GM23338 (cell line): ENCODE measurements at regions not wholly inside any gene's neighbourhood (a gene's known extent, or its start where the extent isn't known, plus 50 kb on each side); places are given as distances from the start of the nearest gene placed in this dataset.

ENCODE experiments used
- ATAC-seq: fragments of 200-7000 bp; cut with Tn5 transposase; 3 replicates; pipeline ENCODE4 v1.9.1; 2020
- DNase-seq: peaks from one replicate; pipeline ENCODE4 v3.0.0-alpha.2; 2015; ENCODE audit warnings: low spot score
- H2AFZ ChIP-seq: fragments of 200-600 bp; sonication (generic); 2 replicates; pipeline ENCODE4 v1.8.0; 2016; ENCODE audit warnings: antibody characterized with exemption, mild to moderate bottlenecking, moderate library complexity
- H3F3A ChIP-seq: fragments of 200-600 bp; sonication (generic); replicated peaks from 2 replicates; pipeline ENCODE4 v1.8.0; 2017; ENCODE audit warnings: antibody characterized with exemption, mixed run types, low read depth
- H3K27ac ChIP-seq: fragments of 200-600 bp; sonication (generic); 2 replicates; pipeline ENCODE4 v1.6.1; 2016; ENCODE audit warnings: low read depth
- H3K27me3 ChIP-seq: fragments of 200-600 bp; sonication (generic); 2 replicates; pipeline ENCODE4 v1.8.0; 2016; ENCODE audit warnings: mild to moderate bottlenecking, mixed run types, moderate library complexity; ENCODE audit not compliant: insufficient read depth
- H3K36me3 ChIP-seq: fragments of 200-600 bp; sonication (generic); 2 replicates; pipeline ENCODE4 v1.8.0; 2016; ENCODE audit warnings: mild to moderate bottlenecking; ENCODE audit not compliant: insufficient read depth
- H3K4me1 ChIP-seq: fragments of 200-600 bp; sonication (generic); 2 replicates; pipeline ENCODE4 v1.8.0; 2016; ENCODE audit warnings: mild to moderate bottlenecking, moderate library complexity; ENCODE audit not compliant: insufficient read depth
- H3K4me2 ChIP-seq: fragments of 200-600 bp; sonication (generic); 2 replicates; pipeline ENCODE4 v1.7.1; 2017; ENCODE audit warnings: mixed run types
- H3K4me3 ChIP-seq: fragments of 200-600 bp; sonication (generic); 2 replicates; pipeline ENCODE4 v1.6.1; 2016; ENCODE audit warnings: mixed run types
- H3K79me2 ChIP-seq: fragments of 200-600 bp; sonication (generic); replicated peaks from 2 replicates; pipeline ENCODE4 v1.8.0; 2017; ENCODE audit warnings: mild to moderate bottlenecking; ENCODE audit not compliant: insufficient read depth
- H3K9me2 ChIP-seq: fragments of 200-600 bp; sonication (generic); 2 replicates; pipeline ENCODE4 v1.8.0; 2017; ENCODE audit not compliant: insufficient read depth
- H4K20me1 ChIP-seq: fragments of 200-600 bp; sonication (generic); replicated peaks from 2 replicates; pipeline ENCODE4 v1.8.0; 2017; ENCODE audit warnings: mild to moderate bottlenecking; ENCODE audit not compliant: insufficient read depth
- H3K27ac Mint-ChIP-seq: 2 replicates; pipeline ENCODE4 v1.8.0; 2020; ENCODE audit warnings: inconsistent platforms, mild to moderate bottlenecking, moderate library complexity, mixed read lengths
- H3K27me3 Mint-ChIP-seq: 3 replicates; pipeline ENCODE4 v1.8.0; 2022; ENCODE audit warnings: low read depth, mild to moderate bottlenecking, moderate library complexity, mixed read lengths, inconsistent platforms; ENCODE audit not compliant: insufficient read depth, poor library complexity
- H3K36me3 Mint-ChIP-seq: 3 replicates; pipeline ENCODE4 v1.8.0; 2021; ENCODE audit warnings: low read depth, mild to moderate bottlenecking, inconsistent platforms, moderate library complexity, mixed read lengths
- H3K4me1 Mint-ChIP-seq: 3 replicates; pipeline ENCODE4 v1.8.0; 2020; ENCODE audit warnings: mild to moderate bottlenecking, inconsistent platforms, mixed read lengths
- H3K4me3 Mint-ChIP-seq: 3 replicates; pipeline ENCODE4 v1.8.0; 2021; ENCODE audit warnings: moderate library complexity, mild to moderate bottlenecking, inconsistent platforms, mixed read lengths
- H3K9me3 Mint-ChIP-seq: 3 replicates; pipeline ENCODE4 v1.8.0; 2020; ENCODE audit warnings: moderate library complexity, mild to moderate bottlenecking, inconsistent platforms, mixed read lengths
- CREB1 ChIP-seq: fragments of 250-450 bp; sonication (Bioruptor Pico); IDR thresholded peaks from 2 replicates; pipeline ENCODE4 v1.5.0; 2020; ENCODE audit warnings: low read depth, mild to moderate bottlenecking, moderate library complexity
- EZH2 ChIP-seq: fragments of 200-600 bp; sonication (generic); IDR thresholded peaks from one replicate; pipeline ENCODE4 v1.8.0; 2017; ENCODE audit warnings: antibody characterized with exemption, mild to moderate bottlenecking, low read depth; ENCODE audit not compliant: unreplicated experiment
- EZH2phosphoT487 ChIP-seq: fragments of 200-600 bp; sonication (generic); IDR thresholded peaks from one replicate; pipeline ENCODE4 v1.8.1; 2018; ENCODE audit warnings: antibody characterized with exemption; ENCODE audit not compliant: unreplicated experiment
- JUNB ChIP-seq: IDR thresholded peaks from one replicate; pipeline ENCODE4 v1.6.1; 2016; ENCODE audit warnings: antibody characterized with exemption; ENCODE audit not compliant: unreplicated experiment
- NANOG ChIP-seq: IDR thresholded peaks from 2 replicates; pipeline ENCODE4 v1.6.1; 2016; ENCODE audit warnings: antibody characterized with exemption, borderline replicate concordance
- POLR2AphosphoS5 ChIP-seq: IDR thresholded peaks from 2 replicates; pipeline ENCODE4 v1.6.1; 2016; ENCODE audit warnings: antibody characterized with exemption, low read depth
- REST ChIP-seq: IDR thresholded peaks from one replicate; pipeline ENCODE4 v1.6.1; 2018; ENCODE audit warnings: antibody characterized with exemption; ENCODE audit not compliant: unreplicated experiment
- STAT1 ChIP-seq: IDR thresholded peaks from one replicate; pipeline ENCODE4 v1.6.1; 2016; ENCODE audit warnings: antibody characterized with exemption; ENCODE audit not compliant: unreplicated experiment
- ZNF114 ChIP-seq: fragments of 250-450 bp; sonication (Bioruptor Pico); IDR thresholded peaks from 2 replicates; pipeline ENCODE4 v1.5.0; 2020; ENCODE audit warnings: mild to moderate bottlenecking, moderate library complexity
- ZNF331 ChIP-seq: fragments of 250-450 bp; sonication (Bioruptor Pico); IDR thresholded peaks from 2 replicates; pipeline ENCODE4 v1.5.0; 2020; ENCODE audit warnings: low read depth, mild to moderate bottlenecking, moderate library complexity
- ZNF462 ChIP-seq: fragments of 250-450 bp; sonication (Bioruptor Pico); IDR thresholded peaks from 2 replicates; pipeline ENCODE4 v1.5.0; 2020; ENCODE audit warnings: mild to moderate bottlenecking, moderate library complexity
- TF ChIP-seq, protein P1 (sequence below): IDR thresholded peaks from 2 replicates; pipeline ENCODE4 v1.6.1; 2016; ENCODE audit warnings: antibody characterized with exemption
- TF ChIP-seq, protein P2 (sequence below), 2 experiments: fragments of 200-600 bp in 1 of 2; sonication (generic) in 1 of 2; conservative IDR thresholded peaks; 2 replicates each; pipeline versions ENCODE4 v1.5.1 to v1.6.1; 2016 to 2017; ENCODE audit warnings: antibody characterized with exemption in 2 of 2, low read depth in 2 of 2, mild to moderate bottlenecking in 2 of 2, moderate library complexity in 1 of 2

GRCh38 chr1:231099311-231099710 is 59.3 kb upstream of the FAM89A start:
- Histone ChIP-seq H3K79me2 (no peaks in the 10 kb centered on the region), H3K36me3 (no peaks in the 10 kb centered on the region), H3K27ac (no peak overlapping the region), H3K4me2 (no peak overlapping the region), H3K4me3 (no peak overlapping the region), H2AFZ (no peak overlapping the region; the same call in 1 of the 2 replicates), H4K20me1 (no peaks in the 10 kb centered on the region), H3K9me2 (peaks cover 2% of the 10 kb centered on the region; the same call in 1 of the 2 replicates), H3F3A (no peaks in the 10 kb centered on the region), H3K4me1 (no peaks in the 10 kb centered on the region), H3K27me3 (no peaks in the 10 kb centered on the region)
- Mint-ChIP-seq H3K9me3 (no peaks in the 10 kb centered on the region), H3K27ac (no peak overlapping the region), H3K4me1 (peaks cover 6% of the 10 kb centered on the region), H3K4me3 (no peak overlapping the region), H3K36me3 (no peaks in the 10 kb centered on the region), H3K27me3 (peaks cover 7% of the 10 kb centered on the region)
- TF ChIP-seq, protein P1, sequence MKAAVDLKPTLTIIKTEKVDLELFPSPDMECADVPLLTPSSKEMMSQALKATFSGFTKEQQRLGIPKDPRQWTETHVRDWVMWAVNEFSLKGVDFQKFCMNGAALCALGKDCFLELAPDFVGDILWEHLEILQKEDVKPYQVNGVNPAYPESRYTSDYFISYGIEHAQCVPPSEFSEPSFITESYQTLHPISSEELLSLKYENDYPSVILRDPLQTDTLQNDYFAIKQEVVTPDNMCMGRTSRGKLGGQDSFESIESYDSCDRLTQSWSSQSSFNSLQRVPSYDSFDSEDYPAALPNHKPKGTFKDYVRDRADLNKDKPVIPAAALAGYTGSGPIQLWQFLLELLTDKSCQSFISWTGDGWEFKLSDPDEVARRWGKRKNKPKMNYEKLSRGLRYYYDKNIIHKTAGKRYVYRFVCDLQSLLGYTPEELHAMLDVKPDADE: no peak
- TF ChIP-seq ZNF331 (CRISPR knock-in tag) (no peak), CREB1 (CRISPR knock-in tag) (no peak), ZNF114 (no peak), REST (no peak), STAT1 (no peak), JUNB (no peak), NANOG (no peak), EZH2phosphoT487 (no peak), ZNF462 (CRISPR knock-in tag) (no peak), EZH2 (no peak), POLR2AphosphoS5 (no peak)
- TF ChIP-seq, protein P2, sequence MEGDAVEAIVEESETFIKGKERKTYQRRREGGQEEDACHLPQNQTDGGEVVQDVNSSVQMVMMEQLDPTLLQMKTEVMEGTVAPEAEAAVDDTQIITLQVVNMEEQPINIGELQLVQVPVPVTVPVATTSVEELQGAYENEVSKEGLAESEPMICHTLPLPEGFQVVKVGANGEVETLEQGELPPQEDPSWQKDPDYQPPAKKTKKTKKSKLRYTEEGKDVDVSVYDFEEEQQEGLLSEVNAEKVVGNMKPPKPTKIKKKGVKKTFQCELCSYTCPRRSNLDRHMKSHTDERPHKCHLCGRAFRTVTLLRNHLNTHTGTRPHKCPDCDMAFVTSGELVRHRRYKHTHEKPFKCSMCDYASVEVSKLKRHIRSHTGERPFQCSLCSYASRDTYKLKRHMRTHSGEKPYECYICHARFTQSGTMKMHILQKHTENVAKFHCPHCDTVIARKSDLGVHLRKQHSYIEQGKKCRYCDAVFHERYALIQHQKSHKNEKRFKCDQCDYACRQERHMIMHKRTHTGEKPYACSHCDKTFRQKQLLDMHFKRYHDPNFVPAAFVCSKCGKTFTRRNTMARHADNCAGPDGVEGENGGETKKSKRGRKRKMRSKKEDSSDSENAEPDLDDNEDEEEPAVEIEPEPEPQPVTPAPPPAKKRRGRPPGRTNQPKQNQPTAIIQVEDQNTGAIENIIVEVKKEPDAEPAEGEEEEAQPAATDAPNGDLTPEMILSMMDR (conservative IDR thresholded peaks at IDR 0.05; ENCODE audit: low read depth in 2 of 2): no peak
- no peak for ATAC-seq
- DNase-seq: no peak
